DMS 273 treated with DMSO at 0.1 percent for 48 hours (cell line): ENCODE measurements at regions not wholly inside any gene's neighbourhood (a gene's known extent, or its start where the extent isn't known, plus 50 kb on each side); places are given as distances from the start of the nearest gene placed in this dataset.
"Not testable (repeated sequence)": the region's sequence is repeated elsewhere in the genome, so short reads cannot be mapped to it uniquely, and the experiment has no call there.

ENCODE experiments used
- DNase-seq: peaks from one replicate; lab custom pipeline; 2025; lab: John Stamatoyannopoulos, UW

DNA sequence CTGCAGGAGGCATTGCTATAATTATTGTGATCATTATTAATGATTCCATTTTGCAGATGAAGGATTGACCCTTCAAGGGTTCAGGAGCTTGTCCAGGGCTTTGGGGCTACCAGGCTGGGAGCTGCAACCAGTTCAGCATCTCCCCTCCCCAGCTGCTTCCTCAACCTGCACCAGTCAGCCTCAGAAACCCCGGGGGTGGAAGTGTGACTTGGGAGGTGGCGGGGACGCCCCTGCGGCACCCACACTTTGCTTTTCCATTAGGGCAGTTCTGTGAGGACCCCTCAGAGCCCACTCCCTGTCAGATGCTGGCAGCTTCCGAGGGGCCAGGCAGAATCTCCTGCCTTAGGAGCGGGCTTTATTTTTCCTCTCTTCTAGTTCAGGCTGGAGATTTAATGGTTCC is 85.6 kb downstream of the OLFM1 start:
- no peak for DNase-seq

DNA sequence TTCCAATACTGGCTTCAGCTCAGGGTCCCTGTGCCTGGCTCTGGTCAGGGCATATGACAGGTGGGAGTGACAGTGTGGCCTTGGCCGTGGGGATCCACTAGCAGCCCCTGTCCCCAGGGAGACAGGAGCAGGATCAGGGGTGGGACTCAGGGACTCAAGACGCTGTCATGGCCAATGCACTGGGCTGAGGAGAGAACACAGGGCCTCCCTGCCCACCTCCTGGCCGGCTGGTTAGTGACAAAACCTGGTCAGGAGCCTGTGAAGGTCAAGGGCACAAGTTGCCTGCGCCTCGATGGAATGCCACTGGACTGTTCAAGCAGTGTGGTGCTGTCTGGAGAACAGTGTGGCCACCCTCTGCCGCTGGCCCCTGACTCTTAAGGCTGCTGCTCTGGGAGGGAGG is 86.8 kb downstream of the OLFM1 start:
- DNase-seq = no peak

DNA sequence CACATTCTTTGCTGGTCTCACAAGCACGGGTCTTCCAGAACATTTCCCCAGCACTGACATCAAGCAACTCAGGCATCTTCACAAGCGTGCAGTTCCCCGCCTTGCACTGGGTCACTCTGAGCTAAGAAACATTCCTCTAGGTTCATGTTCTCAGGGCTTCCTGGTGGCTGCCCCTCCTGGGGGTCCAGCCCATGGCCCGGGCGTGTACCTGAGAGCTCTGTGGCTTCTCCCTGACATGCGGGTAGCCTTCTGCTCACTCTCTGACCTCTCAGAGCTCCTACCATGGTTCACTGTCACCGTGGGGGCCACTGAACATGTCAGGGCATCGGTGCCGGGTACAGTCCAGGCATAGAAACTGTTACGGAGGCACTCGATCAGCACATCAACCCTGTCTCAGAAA is 87.5 kb downstream of the OLFM1 start:
- DNase-seq = no peak

DNA sequence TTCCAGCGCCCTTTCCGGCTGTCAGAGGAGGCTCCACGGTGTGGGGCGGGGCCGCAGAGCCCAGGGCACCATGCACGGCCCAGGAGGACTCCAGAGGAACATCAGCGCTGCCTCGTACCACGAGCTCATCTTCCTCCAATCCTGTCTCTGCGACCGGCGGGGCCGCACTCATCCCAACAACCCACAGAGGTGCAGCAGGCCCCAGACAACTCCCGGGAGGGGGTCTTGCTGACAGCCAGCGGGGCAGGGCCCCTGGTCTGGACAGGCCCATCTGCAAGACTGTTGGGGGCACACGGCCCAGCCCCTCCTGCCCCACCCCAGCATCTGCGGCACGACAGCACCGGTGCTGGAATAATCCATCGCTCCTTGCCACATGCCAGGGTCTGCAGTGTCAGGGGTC is 88.8 kb downstream of the OLFM1 start:
- DNase-seq = no peak

DNA sequence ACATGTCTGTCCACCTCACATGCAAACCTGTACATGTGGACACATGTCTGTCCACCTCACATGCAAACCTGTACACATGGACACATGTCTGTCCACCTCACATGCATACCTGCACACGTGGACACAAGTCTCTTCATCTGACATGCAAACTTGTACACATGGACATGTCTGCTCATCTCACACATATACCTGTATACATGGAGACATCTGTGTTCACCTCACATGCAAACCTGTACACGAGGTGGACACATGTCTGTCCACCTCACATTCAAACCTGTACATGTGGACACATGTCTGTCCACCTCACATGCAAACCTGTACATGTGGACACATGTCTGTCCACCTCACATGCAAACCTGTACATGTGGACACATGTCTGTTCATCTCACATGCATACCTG is 90.1 kb downstream of the OLFM1 start:
- DNase-seq = not testable (repeated sequence)

DNA sequence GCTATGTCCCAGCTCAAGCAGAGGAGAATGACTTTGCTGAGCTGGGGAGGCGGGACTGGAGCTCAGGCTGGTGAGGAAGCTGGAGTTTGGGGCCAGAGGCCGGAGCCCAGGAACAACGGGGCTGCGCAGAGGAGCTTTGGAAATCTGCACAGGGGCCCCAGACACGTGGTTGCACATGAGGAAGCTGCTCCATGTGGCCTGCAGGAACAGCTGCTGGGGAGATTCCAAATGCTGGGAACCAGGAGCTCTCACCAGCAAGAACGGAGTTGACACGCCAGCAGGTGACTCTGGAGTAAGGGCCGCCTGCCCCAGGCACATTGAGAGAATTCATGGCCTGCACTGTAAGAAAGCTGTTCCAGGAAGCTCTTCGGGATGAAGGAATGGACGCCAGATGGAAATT is 91.0 kb downstream of the OLFM1 start:
- no peak for DNase-seq

DNA sequence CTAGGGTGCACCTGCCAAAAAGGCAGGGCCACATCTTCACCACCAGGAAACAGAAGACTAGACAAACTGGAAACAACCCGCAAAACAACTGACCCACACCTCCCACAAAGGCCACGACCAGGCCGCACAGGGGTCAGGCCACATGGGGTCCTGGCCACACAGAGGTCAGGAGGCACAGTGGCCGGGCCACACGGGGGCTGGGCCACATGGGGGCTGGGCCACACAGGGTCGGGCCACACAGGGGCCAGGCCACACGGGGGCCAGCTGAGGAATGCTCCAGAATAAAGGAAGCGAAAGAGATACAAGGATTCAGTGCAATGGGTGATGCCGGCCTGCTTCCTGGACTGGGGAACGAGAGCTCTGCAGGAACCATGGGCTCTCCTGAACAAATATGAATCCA is 91.6 kb downstream of the OLFM1 start:
- no peak for DNase-seq

DNA sequence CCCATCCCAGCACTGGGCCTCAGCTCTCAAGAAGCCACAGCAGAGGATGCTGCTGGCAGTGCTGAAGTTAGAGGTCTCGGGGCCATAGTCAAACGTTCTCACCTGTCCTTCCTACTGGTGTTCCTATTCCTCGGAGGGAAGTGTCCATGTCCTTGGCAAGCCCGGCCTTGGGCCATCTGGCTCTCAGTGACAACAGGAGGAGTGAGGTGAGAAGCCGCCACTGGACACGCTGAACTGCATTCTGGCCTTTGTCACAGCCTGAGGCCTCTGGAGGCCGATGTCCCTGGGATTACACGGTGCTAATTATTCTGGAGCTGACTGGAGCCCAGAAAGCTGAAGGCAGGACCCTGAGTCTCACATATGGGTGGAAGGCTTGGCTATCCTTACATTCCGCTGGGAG is 92.5 kb downstream of the OLFM1 start:
- no peak for DNase-seq

DNA sequence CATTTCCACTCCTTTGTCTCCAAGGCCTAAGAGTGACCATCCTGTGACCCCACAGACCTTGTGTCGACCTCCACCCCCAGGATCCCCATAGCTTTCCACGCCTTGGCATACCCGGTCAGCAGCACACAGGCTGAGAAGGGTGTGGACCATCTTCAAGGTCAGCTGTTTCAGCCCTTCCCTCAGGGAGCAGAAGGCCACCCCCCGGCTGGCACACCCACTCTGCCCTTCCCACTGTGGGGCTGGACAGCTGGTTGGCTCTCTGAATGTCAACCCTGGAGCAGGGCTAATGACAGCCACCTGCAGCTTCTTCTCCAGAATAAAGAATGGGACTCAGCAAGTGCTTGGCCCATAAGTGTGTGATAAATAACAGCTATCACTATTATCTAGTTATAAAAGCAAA is 93.1 kb downstream of the OLFM1 start:
- DNase-seq = no peak

DNA sequence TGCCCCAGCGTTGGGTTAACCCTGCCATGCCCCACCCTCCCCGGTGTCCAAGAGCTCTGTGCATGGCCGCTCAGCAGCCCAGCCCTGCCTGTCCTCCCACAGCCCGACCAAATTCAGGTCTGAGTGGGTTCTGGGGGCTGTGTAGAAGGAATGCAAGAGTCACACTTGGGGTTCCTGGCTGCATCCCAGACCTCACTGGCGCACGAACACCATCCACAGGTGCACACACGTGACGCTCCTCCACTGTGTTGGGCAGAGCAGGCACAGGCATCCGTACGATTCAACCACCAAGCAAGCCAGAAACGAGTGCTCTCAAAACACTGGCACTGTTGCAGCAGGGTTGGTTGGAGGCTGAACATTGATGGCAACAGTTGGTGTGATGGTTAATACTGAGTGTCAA is 93.9 kb downstream of the OLFM1 start:
- DNase-seq = no peak

DNA sequence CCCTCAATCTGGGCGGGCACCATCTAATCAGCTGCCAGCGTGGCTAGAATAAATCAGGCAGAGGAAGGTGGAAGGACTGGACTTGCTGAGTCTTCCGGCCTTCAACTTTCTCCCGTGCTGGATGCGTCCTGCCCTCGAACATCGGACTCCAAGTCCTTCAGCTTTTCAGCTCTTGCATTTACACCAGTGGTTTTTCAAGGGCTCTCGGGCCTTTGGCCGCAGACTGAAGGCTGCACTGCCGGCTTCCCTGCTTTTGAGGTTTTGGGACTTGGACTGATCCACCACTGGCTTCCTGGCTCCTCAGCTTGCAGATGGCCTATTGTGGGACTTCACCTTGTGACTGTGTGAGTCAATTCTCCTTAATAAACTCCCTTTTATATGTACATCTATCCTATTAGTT is 94.4 kb downstream of the OLFM1 start:
- not testable (repeated sequence) for DNase-seq

DNA sequence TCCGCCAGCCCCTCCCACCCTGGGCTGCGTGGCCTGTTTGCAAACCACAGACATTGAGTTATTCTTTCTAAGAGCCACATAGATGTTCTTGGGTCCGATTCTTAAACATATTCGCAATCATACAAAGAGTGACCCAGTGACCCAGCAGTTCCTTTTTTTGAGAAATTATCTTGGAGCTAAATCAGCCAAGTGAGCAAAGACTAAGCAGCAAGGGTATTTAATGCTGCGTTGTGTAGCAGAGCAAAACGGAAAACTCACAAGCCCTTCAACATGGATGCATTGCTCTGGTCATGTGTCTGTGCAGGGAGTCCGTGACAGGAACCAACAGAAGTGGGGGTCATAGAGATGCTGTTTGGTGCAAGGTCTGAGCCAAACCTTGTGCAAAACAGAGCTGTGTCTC is 95.6 kb downstream of the OLFM1 start:
- DNase-seq = no peak

DNA sequence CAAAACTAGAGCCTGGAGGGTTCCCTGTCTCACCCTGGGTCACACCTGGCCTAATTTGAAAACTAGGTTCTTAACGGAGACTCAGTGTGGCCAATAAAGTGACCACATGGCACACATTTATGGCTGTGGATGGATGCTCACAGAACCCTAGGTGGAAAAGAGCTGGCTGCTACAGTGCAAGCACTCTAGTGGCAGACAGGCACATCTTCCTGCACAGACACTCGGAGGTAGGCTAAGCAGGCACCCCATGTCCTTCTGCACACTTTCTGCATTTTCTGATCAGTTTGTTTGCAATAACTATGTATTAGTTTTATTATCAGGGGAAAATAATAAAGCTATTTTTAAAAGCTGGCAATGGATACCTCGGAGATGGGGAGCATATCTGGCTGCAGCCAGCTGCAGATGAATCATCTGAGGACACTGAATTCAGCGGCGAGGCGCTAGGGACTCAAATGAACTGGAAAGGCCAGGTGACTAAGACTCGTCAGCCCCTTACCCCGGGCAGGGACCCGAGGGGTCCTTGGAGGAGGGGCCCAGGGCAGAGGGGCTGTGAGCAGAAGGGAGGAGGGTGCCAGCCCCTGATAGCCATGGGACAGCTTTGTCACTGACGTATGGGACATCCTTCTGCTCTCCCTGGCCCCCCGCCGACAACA is 96.2 kb downstream of the OLFM1 start:
- DNase-seq = no peak

DNA sequence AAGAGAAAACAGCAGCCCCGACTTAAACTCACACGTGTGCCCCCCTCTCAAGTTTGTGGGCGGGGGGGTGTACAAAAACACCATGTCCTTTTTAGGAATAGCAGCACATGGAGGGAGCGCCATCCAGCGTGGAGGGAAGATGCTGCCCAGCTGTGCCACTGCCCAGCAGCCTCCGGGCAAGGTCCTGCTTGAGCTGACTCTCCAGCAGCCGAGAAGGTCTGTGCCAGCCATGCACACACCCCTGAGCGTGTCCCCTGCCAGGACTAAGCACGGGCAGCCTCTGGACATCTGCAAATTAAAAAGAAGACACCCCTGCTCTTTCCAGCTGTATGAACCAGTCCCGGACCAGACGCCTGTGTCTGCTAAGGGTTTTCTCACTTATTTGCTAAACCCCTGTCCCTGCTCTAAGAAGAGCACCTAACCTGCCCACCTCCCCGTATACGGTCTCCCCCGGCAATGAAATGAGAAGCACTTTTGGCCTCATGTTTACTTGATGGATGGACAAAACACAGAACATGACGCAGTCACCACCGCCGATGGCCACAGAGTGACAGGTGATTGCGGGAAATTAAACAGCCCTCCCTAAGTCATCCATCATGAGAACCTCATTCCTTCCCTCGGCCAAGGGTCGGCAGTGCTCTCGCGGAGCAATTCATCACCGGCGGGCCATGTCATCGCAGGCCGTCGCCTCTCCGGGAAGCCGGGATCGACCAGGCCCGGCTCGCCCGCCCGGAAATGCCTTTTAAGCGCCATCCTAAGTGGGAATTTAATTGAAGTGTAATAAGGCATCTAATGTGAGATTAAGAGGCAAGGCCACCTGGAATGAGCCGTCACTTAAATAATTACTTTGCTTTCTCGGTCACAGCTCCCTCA is 96.9 kb downstream of the OLFM1 start:
- DNase-seq = no peak

DNA sequence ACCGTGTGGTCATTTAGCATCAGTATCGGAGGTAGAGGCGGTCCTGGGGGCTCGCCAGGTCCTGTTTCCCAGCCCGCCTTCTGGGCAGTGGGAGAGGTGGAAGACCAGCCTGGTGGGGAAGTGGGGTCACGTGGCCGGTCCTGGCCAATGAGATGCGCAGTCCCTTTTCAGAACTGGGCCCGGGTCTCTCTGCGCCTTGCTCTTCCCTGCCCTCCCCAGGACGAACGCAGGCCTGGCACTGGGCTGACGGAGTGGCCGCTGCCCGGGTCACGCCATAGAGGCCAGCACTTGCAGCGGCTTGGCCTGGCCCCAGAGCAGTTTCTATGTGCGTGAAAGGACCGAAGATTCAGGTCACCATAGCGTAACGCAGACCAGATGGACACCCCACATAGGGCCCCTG is 97.6 kb downstream of the OLFM1 start:
- no peak for DNase-seq

DNA sequence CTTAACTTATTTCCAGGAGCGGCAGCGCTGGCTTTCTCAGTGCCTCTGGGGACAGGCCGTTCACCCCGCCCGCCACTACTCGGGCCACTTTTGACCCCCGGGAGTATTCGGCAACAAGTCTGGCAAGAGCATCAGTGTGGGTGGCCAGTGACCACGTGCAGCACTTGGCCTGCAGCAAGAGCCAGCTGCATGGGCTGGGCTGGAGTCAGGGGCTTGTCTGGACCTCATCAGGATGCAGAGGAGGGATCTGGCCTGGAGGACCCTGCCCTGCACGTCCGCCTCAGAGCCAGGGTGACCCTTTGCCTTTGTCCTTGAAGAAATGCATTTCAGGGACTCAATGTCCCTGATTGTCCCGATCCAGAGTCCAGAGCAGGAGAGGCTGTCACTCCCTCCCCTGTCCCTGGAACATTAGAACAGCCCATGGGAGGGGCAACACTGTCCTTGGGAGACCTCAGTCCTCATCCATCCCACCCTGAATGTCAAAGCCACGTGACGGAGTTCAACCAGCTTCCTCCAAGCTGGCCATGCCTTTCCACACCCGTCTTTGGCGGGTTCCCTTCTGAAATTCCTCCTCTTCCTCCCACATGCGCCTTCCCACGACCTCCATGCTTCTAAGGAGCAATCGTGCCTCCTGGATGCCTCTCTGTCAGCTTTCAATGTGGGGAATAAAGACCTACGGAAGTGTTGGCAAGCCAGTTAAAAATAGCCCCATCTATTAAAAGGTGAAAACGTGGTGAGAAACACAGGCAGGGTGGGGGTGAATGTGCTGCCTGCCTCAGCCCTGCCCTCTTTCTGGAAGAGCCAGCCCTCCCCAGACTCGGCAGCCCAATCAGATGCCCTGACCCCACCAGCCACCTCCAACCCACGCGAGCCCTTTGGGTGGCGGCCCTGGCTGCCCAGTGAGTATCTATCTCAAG is 99.0 kb downstream of the OLFM1 start:
- no peak for DNase-seq

DNA sequence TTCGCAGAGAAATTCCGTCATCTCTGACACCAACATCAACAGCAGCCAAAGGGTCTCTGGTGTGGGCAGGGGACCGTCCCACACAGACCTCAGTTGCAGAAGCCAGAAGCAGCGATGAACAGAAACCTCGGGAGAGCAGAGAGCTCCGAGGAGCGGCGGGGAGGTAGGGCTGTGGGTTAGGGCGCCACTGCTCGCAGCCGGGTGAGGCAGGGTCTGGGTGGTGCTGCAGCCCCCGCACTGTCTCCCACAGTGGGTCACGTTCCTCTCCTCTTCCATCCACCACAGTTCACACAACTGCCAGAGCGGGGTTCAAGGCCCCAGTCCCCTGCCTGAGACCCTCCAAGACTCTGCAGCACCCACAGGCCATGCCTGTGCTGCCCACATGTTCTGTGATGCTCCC is 99.9 kb downstream of the OLFM1 start:
- DNase-seq = no peak

DNA sequence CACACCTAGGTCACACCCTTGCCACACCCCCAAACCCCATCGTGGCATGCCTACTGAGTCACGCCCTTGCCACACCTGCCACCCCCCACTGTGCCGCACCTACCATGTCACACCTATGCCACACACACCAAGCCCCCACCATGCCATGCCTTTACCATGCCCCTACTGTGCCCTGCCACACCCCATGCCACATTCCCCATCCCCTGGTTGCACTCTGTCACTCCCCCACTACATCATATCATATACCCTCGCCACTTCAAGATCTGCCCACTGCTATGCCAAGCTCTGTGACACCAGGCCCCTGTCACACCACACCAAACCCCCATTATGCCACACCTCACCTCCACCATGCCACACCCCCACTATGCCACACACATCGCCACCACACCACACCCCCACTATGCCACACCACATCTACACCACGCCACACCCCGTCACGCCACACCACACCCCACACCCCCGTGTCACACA is 101.2 kb downstream of the OLFM1 start:
- no peak for DNase-seq

DNA sequence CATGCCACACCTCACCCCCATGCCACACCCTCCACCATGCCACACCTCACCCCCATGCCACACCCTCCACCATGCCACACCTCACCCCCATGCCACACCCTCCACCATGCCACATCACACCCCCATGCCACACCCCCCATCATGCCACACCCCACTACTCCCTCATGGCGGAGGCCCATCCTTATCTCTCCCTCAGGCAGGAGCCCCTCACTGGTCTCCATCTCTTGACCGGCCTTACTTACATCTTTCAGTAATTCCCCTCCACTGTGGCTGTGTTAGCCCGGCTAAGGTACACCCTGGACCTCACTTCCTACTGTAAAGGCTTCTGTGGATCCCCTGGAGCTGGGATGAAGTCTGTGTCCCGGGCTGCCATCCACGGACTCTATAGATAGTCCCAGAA is 102.0 kb downstream of the OLFM1 start:
- no peak for DNase-seq

DNA sequence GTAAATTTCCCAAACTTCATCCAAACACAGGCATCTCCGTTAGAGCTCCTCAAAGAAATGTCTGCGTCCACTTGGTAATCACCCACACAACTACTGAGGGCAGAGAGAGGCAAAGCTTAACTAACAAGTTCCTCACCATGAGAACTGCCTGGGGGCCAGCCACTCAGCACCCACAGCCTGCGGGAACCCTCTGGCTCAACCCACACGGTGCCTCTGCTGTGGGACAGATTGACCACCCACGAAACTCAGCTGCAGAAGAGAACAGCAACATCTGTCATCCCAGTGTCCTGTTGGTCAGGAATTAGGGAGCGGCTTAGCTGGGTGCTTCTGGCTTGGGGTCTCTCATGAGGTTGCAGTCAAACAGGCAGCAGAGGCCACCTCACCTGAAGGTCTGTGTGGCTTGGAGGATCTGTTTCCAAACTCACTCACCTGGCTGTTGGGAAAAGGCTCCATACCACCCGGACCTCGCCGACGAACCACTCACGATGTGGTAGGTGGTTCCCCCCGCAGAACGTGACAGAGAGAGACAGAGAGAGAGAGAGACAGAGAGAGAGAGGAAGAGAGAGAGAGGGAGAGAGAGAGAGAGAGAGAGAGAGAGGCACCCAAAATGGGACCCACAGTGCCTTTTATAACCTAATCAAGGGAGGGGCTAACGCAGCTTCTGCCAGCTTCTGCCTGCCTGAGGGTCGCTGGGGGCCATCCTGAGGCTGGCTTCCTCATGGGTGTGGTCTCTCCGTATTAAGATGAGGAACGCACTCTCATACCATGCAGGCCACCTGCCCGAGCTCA is 103.5 kb downstream of the OLFM1 start:
- DNase-seq = no peak

DNA sequence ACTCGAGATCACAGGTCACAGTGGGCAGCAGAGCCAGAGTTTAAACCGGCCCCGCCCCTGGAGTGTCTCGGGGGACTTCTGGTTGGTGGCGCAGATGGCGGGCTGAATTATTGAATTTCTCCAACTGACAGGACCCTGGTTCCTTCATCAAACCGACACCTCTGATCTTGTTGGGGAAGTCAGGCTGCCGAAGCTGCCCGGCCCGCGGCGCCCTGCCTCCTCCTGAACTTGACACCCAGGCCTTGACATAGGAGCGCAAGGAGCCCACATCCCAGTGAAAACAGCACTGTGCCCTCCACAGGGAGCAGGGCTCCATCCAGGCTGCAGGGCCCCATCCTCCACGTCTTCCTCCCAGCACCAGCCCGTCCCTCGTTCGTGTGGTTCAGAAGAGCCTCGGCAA is 105.2 kb downstream of the OLFM1 start:
- no peak for DNase-seq

DNA sequence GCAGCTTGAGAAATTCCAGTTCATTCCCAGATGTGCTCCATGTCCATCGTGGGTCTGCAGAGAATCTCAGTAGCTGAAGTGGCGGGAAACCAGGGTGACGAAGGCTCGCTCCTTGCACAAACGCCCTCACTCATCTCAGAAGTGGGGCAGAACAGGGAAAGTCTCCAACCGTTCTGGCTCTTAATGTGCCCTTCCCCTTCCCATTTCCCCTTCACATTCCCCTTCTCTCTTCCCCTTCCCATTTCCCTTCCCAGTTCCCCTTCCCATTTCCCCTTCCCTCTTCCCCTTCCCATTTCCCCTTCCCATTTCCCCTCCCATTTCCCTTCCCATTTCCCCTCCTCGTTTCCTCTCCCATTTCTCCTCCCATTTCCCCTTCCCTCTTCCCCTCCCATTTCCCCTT is 108.5 kb downstream of the OLFM1 start:
- DNase-seq = not testable (repeated sequence)
